RPMI7951 (cell line): ENCODE measurements at regions not wholly inside any gene's neighbourhood (a gene's known extent, or its start where the extent isn't known, plus 50 kb on each side); places are given as distances from the start of the nearest gene placed in this dataset.
A peak's percentile ranks its signal among the peaks of the same experiment; 100 is the strongest.

ENCODE experiments used
- DNase-seq: peaks from one replicate; pipeline ENCODE4 v3.0.0-alpha.2; 2012; ENCODE audit warnings: low read depth

- peak; percentile 41 for DNase-seq
These were observed 103.3 kb upstream of the EDIL3 start for GRCh38 chr5:84487963-84488362.

- DNase-seq, result no peak
These were observed 96.4 kb upstream of the EDIL3 start for GRCh38 chr5:84480873-84481637.

- DNase-seq, result no peak
These were observed 93.9 kb upstream of the EDIL3 start for GRCh38 chr5:84478603-84479002.

GRCh38 chr5:84477485-84477884, 92.8 kb upstream of the EDIL3 start:
- no peak for DNase-seq

GRCh38 chr5:84474126-84474525, 89.4 kb upstream of the EDIL3 start:
- DNase-seq, result no peak

GRCh38 chr5:84453405-84453804, 68.7 kb upstream of the EDIL3 start:
- DNase-seq, result no peak

GRCh38 chr5:84450617-84451414, 66.1 kb upstream of the EDIL3 start:
- no peak for DNase-seq

- DNase-seq, result no peak
These were observed 60.5 kb upstream of the EDIL3 start for GRCh38 chr5:84445049-84445685.

GRCh38 chr5:84438456-84438855, 53.8 kb upstream of the EDIL3 start:
- DNase-seq, result no peak

GRCh38 chr5:84437673-84438315, 53.1 kb upstream of the EDIL3 start:
- peak; percentile 79 for DNase-seq

- peak; percentile 31 for DNase-seq
These were observed 52.2 kb upstream of the EDIL3 start for GRCh38 chr5:84436866-84437265.

GRCh38 chr5:84435861-84436346, 51.2 kb upstream of the EDIL3 start:
- peak; percentile 88 for DNase-seq
